ENCODE measurements at regions not wholly inside any gene's neighbourhood (a gene's known extent, or its start where the extent isn't known, plus 50 kb on each side); places are given as distances from the start of the nearest gene placed in this dataset.

- Histone ChIP-seq H3K36me3 (ENCODE audit: control insufficient read depth, insufficient read depth, low read length) (no peaks in the 10 kb centered on the region), H3K4me3 (ENCODE audit: low read depth, low read length) (no peak overlapping the region), H3K9me3 (no peaks in the 10 kb centered on the region), H3K4me1 (peaks cover 8% of the 10 kb centered on the region), H3K27me3 (replicated peaks; ENCODE audit: control insufficient read depth, insufficient read depth, low read length) (no peaks in the 10 kb centered on the region)
- Mint-ChIP-seq H3K27me3 (ENCODE audit: insufficient read depth, unreplicated experiment) (no peaks in the 10 kb centered on the region), H3K9me3 (ENCODE audit: unreplicated experiment) (no peaks in the 10 kb centered on the region), H3K4me1 (ENCODE audit: low read depth, unreplicated experiment) (peaks cover 6% of the 10 kb centered on the region), H3K27ac (ENCODE audit: unreplicated experiment) (no peak overlapping the region), H3K4me3 (ENCODE audit: unreplicated experiment) (no peak overlapping the region), H3K36me3 (ENCODE audit: insufficient read depth, unreplicated experiment) (no peaks in the 10 kb centered on the region)
- ChIA-PET POLR2A (no interaction called here), CTCF (no interaction called here)
- no TSS peak for BruUV-seq (replicated peaks)
- no peak for TF ChIP-seq CTCF (IDR thresholded peaks at IDR 0.05; ENCODE audit: insufficient read depth in 1 of 2, low read depth in 1 of 2, low read length in 1 of 2, severe bottlenecking in 1 of 2, unreplicated experiment in 1 of 2)
- intact Hi-C loops (cut with micrococcal nuclease; ENCODE audit: unreplicated experiment): no loop called here
- no peak for DNase-seq
Measured at GRCh38 chr9:28207657-28208056, 634.4 kb upstream of the C9orf72 start.

- no peak overlapping the region for H3K27ac Mint-ChIP-seq (ENCODE audit: unreplicated experiment)
- no peaks in the 10 kb centered on the region for H3K9me3 Mint-ChIP-seq (ENCODE audit: unreplicated experiment)
- no peak overlapping the region for H3K4me3 Mint-ChIP-seq (ENCODE audit: unreplicated experiment)
- BruUV-seq (replicated peaks): no TSS peak
- no peaks in the 10 kb centered on the region for H3K27me3 Mint-ChIP-seq (ENCODE audit: insufficient read depth, unreplicated experiment)
- Histone ChIP-seq H3K27me3 (replicated peaks; ENCODE audit: control insufficient read depth, insufficient read depth, low read length) (no peaks in the 10 kb centered on the region), H3K36me3 (ENCODE audit: control insufficient read depth, insufficient read depth, low read length) (no peaks in the 10 kb centered on the region), H3K9me3 (no peaks in the 10 kb centered on the region), H3K4me1 (peaks cover 18% of the 10 kb centered on the region), H3K4me3 (ENCODE audit: low read depth, low read length) (no peak overlapping the region)
- DNase-seq: no peak
- CTCF ChIA-PET: no interaction called here
- peaks cover 6% of the 10 kb centered on the region for H3K4me1 Mint-ChIP-seq (ENCODE audit: low read depth, unreplicated experiment)
- TF ChIP-seq CTCF (IDR thresholded peaks at IDR 0.05; ENCODE audit: insufficient read depth in 1 of 2, low read depth in 1 of 2, low read length in 1 of 2, severe bottlenecking in 1 of 2, unreplicated experiment in 1 of 2): no peak
- POLR2A ChIA-PET: no interaction called here
- intact Hi-C loops (cut with micrococcal nuclease; ENCODE audit: unreplicated experiment): no loop called here
- no peaks in the 10 kb centered on the region for H3K36me3 Mint-ChIP-seq (ENCODE audit: insufficient read depth, unreplicated experiment)
Measured at GRCh38 chr9:28209130-28209529, 635.8 kb upstream of the C9orf72 start.

GRCh38 chr9:28212979-28213378 is 639.7 kb upstream of the C9orf72 start:
- TF ChIP-seq CTCF (IDR thresholded peaks at IDR 0.05; ENCODE audit: insufficient read depth in 1 of 2, low read depth in 1 of 2, low read length in 1 of 2, severe bottlenecking in 1 of 2, unreplicated experiment in 1 of 2): no peak
- Mint-ChIP-seq H3K9me3 (ENCODE audit: unreplicated experiment) (no peaks in the 10 kb centered on the region), H3K4me3 (ENCODE audit: unreplicated experiment) (no peak overlapping the region), H3K27me3 (ENCODE audit: insufficient read depth, unreplicated experiment) (no peaks in the 10 kb centered on the region), H3K27ac (ENCODE audit: unreplicated experiment) (no peak overlapping the region), H3K4me1 (ENCODE audit: low read depth, unreplicated experiment) (peaks cover 6% of the 10 kb centered on the region), H3K36me3 (ENCODE audit: insufficient read depth, unreplicated experiment) (no peaks in the 10 kb centered on the region)
- intact Hi-C loops (cut with micrococcal nuclease; ENCODE audit: unreplicated experiment): no loop called here
- peak in 1 of 2 experiments; percentile 17 for DNase-seq
- H3K36me3 ChIP-seq (ENCODE audit: control insufficient read depth, insufficient read depth, low read length): no peaks in the 10 kb centered on the region
- H3K4me1 ChIP-seq: peaks cover 18% of the 10 kb centered on the region
- no TSS peak for BruUV-seq (replicated peaks)
- H3K27me3 ChIP-seq (replicated peaks; ENCODE audit: control insufficient read depth, insufficient read depth, low read length): no peaks in the 10 kb centered on the region
- POLR2A ChIA-PET: no interaction called here
- H3K4me3 ChIP-seq (ENCODE audit: low read depth, low read length): no peak overlapping the region
- CTCF ChIA-PET: no interaction called here
- no peaks in the 10 kb centered on the region for H3K9me3 ChIP-seq
